NCI-H524 treated with DMSO at 0.1 percent for 48 hours (cell line): ENCODE measurements at regions not wholly inside any gene's neighbourhood (a gene's known extent, or its start where the extent isn't known, plus 50 kb on each side); places are given as distances from the start of the nearest gene placed in this dataset.

Experiments used
- DNase-seq: peaks from one replicate; lab custom pipeline; 2025; lab: John Stamatoyannopoulos, UW

- DNase-seq: no peak
Observed at GRCh38 chr13:44098559-44098958, 218.9 kb downstream of the LACC1 start.

- DNase-seq: no peak
Observed at GRCh38 chr13:44101347-44102083, 221.8 kb downstream of the LACC1 start.

- DNase-seq: no peak
Observed at GRCh38 chr13:44103429-44104196, 223.9 kb downstream of the LACC1 start.

GRCh38 chr13:44104197-44104490 is 224.4 kb downstream of the LACC1 start:
- DNase-seq: no peak

- no peak for DNase-seq
Observed at GRCh38 chr13:44104969-44105368, 225.3 kb downstream of the LACC1 start.

- no peak for DNase-seq
Observed at GRCh38 chr13:44106266-44107152, 226.8 kb downstream of the LACC1 start.

GRCh38 chr13:44107357-44108121 is 227.8 kb downstream of the LACC1 start:
- DNase-seq: no peak

- DNase-seq: no peak
Observed at GRCh38 chr13:44108331-44108858, 228.7 kb downstream of the LACC1 start.

- no peak for DNase-seq
Observed at GRCh38 chr13:44110091-44110621, 230.5 kb downstream of the LACC1 start.

- DNase-seq: no peak
Observed at GRCh38 chr13:44111701-44112100, 232.0 kb downstream of the LACC1 start.

- DNase-seq: no peak
Observed at GRCh38 chr13:44112700-44113329, 233.1 kb downstream of the LACC1 start.

- DNase-seq: no peak
Observed at GRCh38 chr13:44116562-44117332, 237.0 kb downstream of the LACC1 start.

- DNase-seq: no peak
Observed at GRCh38 chr13:44117351-44117750, 237.6 kb downstream of the LACC1 start.

- DNase-seq: no peak
Observed at GRCh38 chr13:44117816-44118215, 238.1 kb downstream of the LACC1 start.

GRCh38 chr13:44118881-44119280 is 239.2 kb downstream of the LACC1 start:
- no peak for DNase-seq

- DNase-seq: no peak
Observed at GRCh38 chr13:44120043-44120442, 240.3 kb downstream of the LACC1 start.

GRCh38 chr13:44120849-44121755 is 241.4 kb downstream of the LACC1 start:
- no peak for DNase-seq

- DNase-seq: no peak
Observed at GRCh38 chr13:44124352-44124751, 244.6 kb downstream of the LACC1 start.

- no peak for DNase-seq
Observed at GRCh38 chr13:44125943-44126469, 246.3 kb downstream of the LACC1 start.
